NCI-H446 treated with DMSO at 0.1 percent for 48 hours (cell line): ENCODE measurements at regions not wholly inside any gene's neighbourhood (a gene's known extent, or its start where the extent isn't known, plus 50 kb on each side); places are given as distances from the start of the nearest gene placed in this dataset.

Experiments used
- DNase-seq: peaks from one replicate; lab custom pipeline; 2025; lab: John Stamatoyannopoulos, UW

DNA sequence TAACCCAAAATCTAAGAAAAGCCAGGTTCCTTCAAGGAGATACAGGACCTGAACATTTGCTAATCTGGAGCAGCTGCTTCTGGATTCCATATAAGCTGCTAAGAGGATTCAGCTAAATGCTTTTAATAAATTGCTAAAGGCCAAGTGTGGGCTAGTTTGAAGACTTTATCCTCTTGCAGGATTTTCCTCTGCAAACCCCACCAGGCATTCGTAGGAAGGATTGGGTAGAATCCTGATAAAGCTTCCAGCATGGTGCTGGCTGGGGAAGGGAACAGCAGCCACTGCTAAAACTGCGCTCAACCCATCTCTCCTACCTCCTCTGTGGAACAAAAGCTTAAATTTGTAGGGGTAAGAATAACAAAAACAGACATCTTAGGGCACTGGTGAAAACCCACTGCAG, 61.3 kb upstream of the TAB3 start:
- no peak for DNase-seq

DNA sequence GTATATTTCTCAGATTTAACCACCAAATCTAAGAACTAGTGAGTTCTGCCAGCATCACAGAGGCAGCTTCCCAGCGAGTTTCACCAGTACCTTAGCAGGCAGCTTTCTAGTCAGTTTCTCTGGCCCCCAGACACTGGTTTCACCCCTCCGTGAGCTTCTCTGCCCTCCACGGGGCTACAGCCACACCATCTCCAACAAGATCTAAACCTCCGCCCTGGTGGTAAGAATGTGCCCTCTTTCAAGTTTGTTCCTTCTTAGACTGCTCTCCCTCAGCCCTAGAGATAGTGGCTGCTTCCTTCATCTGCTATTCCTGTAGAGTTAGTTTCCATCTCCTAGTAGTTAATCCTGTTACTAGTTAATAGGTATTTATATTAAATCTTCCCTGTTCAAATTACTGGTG, 60.5 kb upstream of the TAB3 start:
- DNase-seq = no peak

DNA sequence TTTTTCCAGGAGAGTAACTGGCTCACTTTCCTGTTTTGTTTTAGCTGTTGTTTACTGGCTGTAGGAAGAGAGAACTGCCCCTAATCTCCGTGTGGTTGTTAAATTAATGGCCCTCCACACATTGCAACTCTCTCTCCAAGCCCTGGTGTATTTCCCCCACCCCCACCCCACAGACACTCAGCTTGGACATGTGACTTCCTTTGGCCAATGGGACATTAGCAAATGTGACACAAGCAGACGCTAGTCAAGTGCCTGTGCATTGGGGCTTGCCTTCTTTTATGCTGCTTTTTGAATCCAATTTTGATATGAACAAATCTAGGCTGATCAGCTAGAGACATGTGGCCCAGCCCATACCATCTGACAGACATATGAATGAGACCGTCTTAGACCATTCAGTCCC, 59.6 kb upstream of the TAB3 start:
- DNase-seq = no peak

DNA sequence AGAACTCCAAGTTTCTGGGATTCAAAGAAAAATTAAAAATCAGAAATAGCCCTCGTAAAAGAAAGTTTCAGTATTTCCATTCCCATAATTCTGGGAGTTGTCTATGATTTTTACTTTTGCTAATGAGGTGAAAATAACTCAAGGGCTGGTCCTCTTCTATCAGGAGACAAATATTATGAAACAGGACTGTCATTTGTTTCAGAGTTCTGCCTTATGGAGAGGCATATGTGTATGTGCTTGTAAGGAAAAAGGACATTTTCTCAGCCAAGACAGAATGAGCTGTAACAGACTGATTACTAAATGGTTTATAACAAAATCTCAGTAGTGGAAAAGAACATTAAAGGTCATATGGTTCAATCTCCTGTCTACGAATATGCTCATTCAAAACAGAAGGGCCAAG, 59.0 kb upstream of the TAB3 start:
- DNase-seq = no peak

DNA sequence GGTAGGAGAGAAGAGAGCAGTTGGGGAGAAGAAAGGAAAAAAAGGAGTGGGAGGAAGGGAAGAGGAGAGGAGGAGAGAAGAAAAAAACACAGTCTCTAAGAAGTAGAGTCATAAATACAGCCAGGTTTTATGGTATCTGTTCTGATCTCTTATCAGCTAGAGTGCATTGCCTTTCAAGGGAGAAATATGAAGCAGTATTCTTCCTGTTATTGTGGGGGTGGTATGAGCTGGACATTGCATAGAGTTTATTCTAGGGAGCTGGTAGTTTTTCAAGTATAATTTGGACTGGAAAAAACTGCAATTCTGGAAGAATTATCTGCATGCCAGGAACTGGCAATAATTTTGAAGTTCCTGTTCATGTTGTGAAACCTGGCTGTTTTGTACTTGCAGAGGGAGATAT, 54.9 kb upstream of the TAB3 start:
- no peak for DNase-seq

DNA sequence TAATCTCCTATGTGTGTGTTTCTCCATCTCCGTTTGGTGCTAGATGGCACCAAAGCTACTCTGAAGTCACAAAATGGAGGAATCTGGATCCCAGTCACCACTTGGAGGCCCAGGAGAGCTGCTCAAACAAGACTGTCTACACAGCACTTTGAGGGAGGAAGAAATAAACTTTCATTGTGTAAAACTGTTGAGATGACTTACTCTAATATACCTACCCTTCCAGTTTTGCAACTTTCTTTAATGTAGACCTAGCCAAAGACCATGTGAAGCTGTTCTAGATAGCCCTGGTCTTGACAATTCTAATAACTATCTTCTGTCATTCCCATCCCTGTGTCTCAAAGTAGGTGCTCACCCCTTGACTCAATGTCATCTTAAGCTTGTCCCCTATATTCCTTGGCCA, 52.8 kb upstream of the TAB3 start:
- no peak for DNase-seq

DNA sequence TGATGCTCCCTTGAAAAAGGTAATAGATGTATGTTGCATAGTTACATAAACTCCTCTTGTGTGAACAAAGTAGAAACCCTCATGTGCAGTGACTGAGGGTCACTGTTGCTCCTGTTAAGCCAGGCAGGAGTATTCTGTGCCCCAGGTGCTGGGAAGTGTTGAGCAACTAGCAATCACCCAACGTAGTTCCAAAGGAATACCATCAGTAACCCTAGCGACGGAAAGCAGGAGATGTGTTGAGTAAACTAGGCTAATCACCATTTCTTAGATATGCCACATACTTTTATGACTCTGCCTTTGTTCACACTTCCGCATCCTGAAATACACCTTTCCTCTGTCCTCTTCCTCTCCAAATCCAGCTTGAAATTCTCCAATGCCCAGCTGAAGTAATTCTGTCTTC, 50.9 kb upstream of the TAB3 start:
- no peak for DNase-seq
